A673 (cell line): ENCODE measurements at regions not wholly inside any gene's neighbourhood (a gene's known extent, or its start where the extent isn't known, plus 50 kb on each side); places are given as distances from the start of the nearest gene placed in this dataset.

Experiments used
- BruUV-seq: library from RNA; stranded (reverse); fragments of 400-500 nt; replicated peaks from 2 replicates; lab custom pipeline; 2021; lab: Mats Ljungman, UMichigan
- CTCF ChIA-PET: fragments of 300-600 bp; sonication (Branson Sonifier 250); formaldehyde crosslinking; loops from one replicate; lab custom pipeline; 2022; ENCODE audit warnings: antibody characterized with exemption; lab: Charles Lee
- POLR2A ChIA-PET: fragments of 300-600 bp; sonication (Branson Sonifier 250); formaldehyde crosslinking; loops from one replicate; lab custom pipeline; 2022; ENCODE audit warnings: antibody characterized with exemption; ENCODE audit not compliant: low non-redundant PET; lab: Charles Lee
- DNase-seq: peaks from one replicate; pipeline ENCODE4 v3.0.0-alpha.2; 2015; ENCODE audit warnings: low spot score
- H3K27ac ChIP-seq: fragments of 200-600 bp; sonication (generic); 2 replicates; pipeline ENCODE4 v1.5.1; 2016; ENCODE audit warnings: mixed run types, low read depth, mild to moderate bottlenecking, mixed read lengths, antibody characterized with exemption, low read length; ENCODE audit not compliant: poor library complexity, severe bottlenecking
- H3K27me3 ChIP-seq: fragments of 200-600 bp; sonication (generic); replicated peaks from 2 replicates; pipeline ENCODE4 v1.6.1; 2017; ENCODE audit warnings: mixed run types, low read depth, mild to moderate bottlenecking, mixed read lengths, antibody characterized with exemption, low read length; ENCODE audit not compliant: insufficient read depth, poor library complexity
- H3K36me3 ChIP-seq: fragments of 200-600 bp; sonication (generic); 2 replicates; pipeline ENCODE4 v1.6.1; 2016; ENCODE audit warnings: mixed run types, mild to moderate bottlenecking, mixed read lengths, antibody characterized with exemption, low read length; ENCODE audit not compliant: insufficient read depth, poor library complexity, severe bottlenecking
- H3K4me1 ChIP-seq: fragments of 200-600 bp; sonication (generic); 2 replicates; pipeline ENCODE4 v1.6.1; 2017; ENCODE audit warnings: mixed run types, mild to moderate bottlenecking, mixed read lengths, antibody characterized with exemption, low read length; ENCODE audit not compliant: insufficient read depth, poor library complexity, severe bottlenecking
- H3K4me3 ChIP-seq: fragments of 200-600 bp; sonication (generic); 2 replicates; pipeline ENCODE4 v1.5.1; 2016; ENCODE audit warnings: low read depth, mixed run types, mild to moderate bottlenecking, mixed read lengths, low read length; ENCODE audit not compliant: poor library complexity, severe bottlenecking
- H3K9me3 ChIP-seq: fragments of 200-600 bp; sonication (generic); 2 replicates; pipeline ENCODE4 v1.6.1; 2016; ENCODE audit warnings: mixed run types, low read depth, mild to moderate bottlenecking, mixed read lengths, antibody characterized with exemption, low read length; ENCODE audit not compliant: poor library complexity, severe bottlenecking
- CTCF ChIP-seq: fragments of 300-800, 200-600 bp; sonication (generic); conservative IDR thresholded peaks from 2 replicates; pipeline ENCODE4 v1.5.1; 2017; ENCODE audit warnings: low read depth, mild to moderate bottlenecking, antibody characterized with exemption, low read length, moderate library complexity, mixed read lengths
- EZH2 ChIP-seq: fragments of 200-600 bp; sonication (generic); IDR thresholded peaks from 2 replicates; pipeline ENCODE4 v1.6.1; 2017; ENCODE audit warnings: borderline replicate concordance, low read depth, mild to moderate bottlenecking, mixed read lengths, antibody characterized with exemption, low read length; ENCODE audit not compliant: poor library complexity, severe bottlenecking
- intact Hi-C: fragments of 100-400 bp; cut with micrococcal nuclease; formaldehyde crosslinking; loops from one replicate; pipeline ENCODE4 v1.10.0; 2022; ENCODE audit not compliant: unreplicated experiment

GRCh38 chr4:36835246-36835645, 409.3 kb upstream of the NWD2 start:
- no TSS peak for BruUV-seq

DNA sequence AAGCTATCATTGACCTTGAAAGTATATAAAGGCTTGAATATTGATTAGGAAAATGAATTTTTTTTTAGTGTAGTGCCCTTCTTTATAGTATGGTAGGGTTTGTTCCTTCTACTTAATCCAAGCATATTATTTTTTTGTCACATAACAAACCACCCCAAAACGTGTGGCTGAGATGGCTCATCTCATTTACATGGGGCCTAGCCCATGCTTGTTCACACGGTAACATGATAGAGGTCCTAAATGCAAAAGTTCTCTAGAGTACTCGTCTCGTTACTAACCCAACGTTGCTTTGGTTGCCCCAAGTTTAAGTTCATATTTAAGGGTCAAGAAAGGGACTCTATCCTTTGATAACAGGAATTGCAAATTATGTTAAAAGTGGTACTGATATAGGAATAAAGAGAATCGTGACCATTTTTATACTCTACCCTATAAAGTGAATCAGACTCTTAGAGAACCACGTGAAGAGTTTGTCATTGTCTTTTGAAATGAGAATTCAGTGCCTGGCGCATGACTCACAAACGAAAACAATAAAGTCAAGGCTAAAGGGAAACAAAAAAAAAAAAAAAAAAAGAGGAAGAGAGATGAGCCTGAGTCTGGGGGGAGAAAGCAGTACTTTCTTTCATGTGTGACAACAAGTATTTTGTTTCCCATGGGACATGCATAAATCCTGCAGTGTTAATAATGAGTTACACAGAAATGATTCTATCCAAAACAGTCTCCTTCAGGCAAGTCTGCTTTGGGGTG, 402.8 kb upstream of the NWD2 start:
- Histone ChIP-seq H3K4me3 (no peak overlapping the region), H3K9me3 (peaks cover 11% of the 10 kb centered on the region), H3K27ac (no peak overlapping the region), H3K4me1 (no peaks in the 10 kb centered on the region), H3K27me3 (no peaks in the 10 kb centered on the region), H3K36me3 (no peaks in the 10 kb centered on the region)
- DNase-seq, result no peak
- POLR2A ChIA-PET, result no interaction called here
- BruUV-seq, result no TSS peak
- intact Hi-C loops, result no loop called here
- CTCF ChIA-PET, result no interaction called here
- no peak for TF ChIP-seq CTCF
- TF ChIP-seq EZH2, result no peak

More at GRCh38 chr4:36835246-36835645, 409.3 kb upstream of the NWD2 start:
- Histone ChIP-seq H3K36me3 (no peaks in the 10 kb centered on the region), H3K27ac (no peak overlapping the region), H3K27me3 (no peaks in the 10 kb centered on the region), H3K4me1 (no peaks in the 10 kb centered on the region), H3K9me3 (peaks cover 3% of the 10 kb centered on the region), H3K4me3 (no peak overlapping the region)
- intact Hi-C loops, result no loop called here
- TF ChIP-seq EZH2 (no peak), CTCF (no peak)
- DNase-seq, result no peak
- CTCF ChIA-PET, result no interaction called here
- POLR2A ChIA-PET, result no interaction called here

DNA sequence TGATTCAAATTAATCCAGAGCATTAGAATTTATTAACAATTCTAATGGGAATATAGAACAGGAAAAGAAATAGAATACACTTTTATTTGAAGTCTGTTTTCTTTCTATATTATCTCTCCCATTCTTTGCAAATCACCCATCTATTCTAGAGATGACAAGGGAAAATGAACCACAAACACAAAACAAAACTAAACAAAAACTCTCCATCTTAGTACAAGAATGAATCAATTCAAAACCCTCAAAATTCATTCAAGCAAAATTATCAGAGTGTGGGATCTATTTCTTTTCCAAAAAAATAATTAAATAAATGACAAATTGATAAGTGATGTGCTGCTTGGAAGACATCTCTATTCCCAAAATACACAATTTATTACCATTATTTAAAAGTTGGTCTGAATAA, 400.1 kb upstream of the NWD2 start:
- peaks cover 20% of the 10 kb centered on the region for H3K9me3 ChIP-seq
- intact Hi-C loops, result no loop called here
- ChIA-PET CTCF (no interaction called here), POLR2A (no interaction called here)
- DNase-seq, result no peak
- no peak overlapping the region for H3K27ac ChIP-seq
- H3K4me1 ChIP-seq, result no peaks in the 10 kb centered on the region
- no peaks in the 10 kb centered on the region for H3K36me3 ChIP-seq
- no peak overlapping the region for H3K4me3 ChIP-seq
- TF ChIP-seq CTCF (no peak), EZH2 (no peak)
- BruUV-seq, result no TSS peak
- H3K27me3 ChIP-seq, result no peaks in the 10 kb centered on the region
